Prostate gland (tissue), 2 donors: ENCODE measurements at regions not wholly inside any gene's neighbourhood (a gene's known extent, or its start where the extent isn't known, plus 50 kb on each side); places are given as distances from the start of the nearest gene placed in this dataset.

ENCODE experiments used
- POLR2A ChIP-seq: fragments of 450-650 bp; IDR thresholded peaks from one replicate; pipeline ENCODE4 v1.6.1; 2016; ENCODE audit warnings: antibody characterized with exemption, mild to moderate bottlenecking
- POLR2AphosphoS5 ChIP-seq: sonication (generic); formaldehyde crosslinking; IDR thresholded peaks from one replicate; pipeline ENCODE4 v1.6.1; 2017; ENCODE audit warnings: antibody characterized with exemption
- TF ChIP-seq, protein P1 (sequence below), 4 experiments: fragments of 200-600 bp in 2 of 4; fragments of 450-650 bp in 2 of 4; sonication (generic) in 2 of 4; IDR thresholded peaks; 1 replicate in 3 of 4; 2 replicates in 1 of 4; pipeline ENCODE4 v1.5.1; 2016 to 2019; ENCODE audit warnings: antibody characterized with exemption in 4 of 4, mild to moderate bottlenecking in 2 of 4, moderate library complexity in 2 of 4

DNA sequence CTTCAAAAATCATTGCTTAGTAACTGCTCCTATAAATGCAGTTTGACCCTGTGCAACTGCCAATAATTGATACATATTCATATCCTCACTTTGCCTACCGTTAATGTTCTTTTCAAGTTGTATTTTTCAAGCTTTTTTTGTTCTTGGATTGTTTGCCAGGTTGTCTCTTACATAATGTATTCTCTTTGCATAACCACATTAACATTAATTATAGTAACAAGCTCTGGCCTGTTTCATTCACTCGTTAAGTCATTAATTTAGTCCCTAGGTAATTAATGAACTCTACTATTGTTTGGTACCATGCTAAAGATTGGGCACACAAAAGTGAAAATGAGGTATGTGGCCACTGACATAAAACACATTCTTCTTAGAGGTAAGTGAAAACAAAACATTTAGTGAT is 1338.8 kb downstream of the NSUN3 start:
- no peak for TF ChIP-seq POLR2A
- TF ChIP-seq, protein P1, sequence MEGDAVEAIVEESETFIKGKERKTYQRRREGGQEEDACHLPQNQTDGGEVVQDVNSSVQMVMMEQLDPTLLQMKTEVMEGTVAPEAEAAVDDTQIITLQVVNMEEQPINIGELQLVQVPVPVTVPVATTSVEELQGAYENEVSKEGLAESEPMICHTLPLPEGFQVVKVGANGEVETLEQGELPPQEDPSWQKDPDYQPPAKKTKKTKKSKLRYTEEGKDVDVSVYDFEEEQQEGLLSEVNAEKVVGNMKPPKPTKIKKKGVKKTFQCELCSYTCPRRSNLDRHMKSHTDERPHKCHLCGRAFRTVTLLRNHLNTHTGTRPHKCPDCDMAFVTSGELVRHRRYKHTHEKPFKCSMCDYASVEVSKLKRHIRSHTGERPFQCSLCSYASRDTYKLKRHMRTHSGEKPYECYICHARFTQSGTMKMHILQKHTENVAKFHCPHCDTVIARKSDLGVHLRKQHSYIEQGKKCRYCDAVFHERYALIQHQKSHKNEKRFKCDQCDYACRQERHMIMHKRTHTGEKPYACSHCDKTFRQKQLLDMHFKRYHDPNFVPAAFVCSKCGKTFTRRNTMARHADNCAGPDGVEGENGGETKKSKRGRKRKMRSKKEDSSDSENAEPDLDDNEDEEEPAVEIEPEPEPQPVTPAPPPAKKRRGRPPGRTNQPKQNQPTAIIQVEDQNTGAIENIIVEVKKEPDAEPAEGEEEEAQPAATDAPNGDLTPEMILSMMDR (IDR thresholded peaks at IDR 0.05) = no peak
- no peak for TF ChIP-seq POLR2AphosphoS5
